ENCODE measurements at regions not wholly inside any gene's neighbourhood (a gene's known extent, or its start where the extent isn't known, plus 50 kb on each side); places are given as distances from the start of the nearest gene placed in this dataset.
"Not testable (repeated sequence)": the region's sequence is repeated elsewhere in the genome, so short reads cannot be mapped to it uniquely, and the experiment has no call there.

- no peak for ATAC-seq
- intact Hi-C loops (cut with DNase I) = no loop called here
- Histone ChIP-seq H3K4me3 (ENCODE audit: low read length) (no peak overlapping the region), H3K4me1 (ENCODE audit: control insufficient read depth, insufficient read depth, low read length) (no peaks in the 10 kb centered on the region), H3K9me3 (ENCODE audit: control insufficient read depth, low read length) (no peaks in the 10 kb centered on the region), H3K27me3 (ENCODE audit: control insufficient read depth, insufficient read depth) (no peaks in the 10 kb centered on the region), H3K27ac (ENCODE audit: low read length) (no peak overlapping the region)
- 72% methylated on average over 2 of the region's 2 CpGs for WGBS
- no peak for DNase-seq
Measured at GRCh38 chr20:12502443-12502842, 506.3 kb upstream of the SPTLC3 start.

GRCh38 chr20:12504779-12505178, 504.0 kb upstream of the SPTLC3 start:
- WGBS = 80% methylated on average over 1 of the region's 1 CpG
- no peak overlapping the region for H3K4me3 ChIP-seq (ENCODE audit: low read length)
- no peaks in the 10 kb centered on the region for H3K27me3 ChIP-seq (ENCODE audit: control insufficient read depth, insufficient read depth)
- H3K4me1 ChIP-seq (ENCODE audit: control insufficient read depth, insufficient read depth, low read length) = no peaks in the 10 kb centered on the region
- H3K9me3 ChIP-seq (ENCODE audit: control insufficient read depth, low read length) = no peaks in the 10 kb centered on the region
- no peak overlapping the region for H3K27ac ChIP-seq (ENCODE audit: low read length)
- intact Hi-C loops (cut with DNase I) = no loop called here
- no peak for ATAC-seq
- no peak for DNase-seq

GRCh38 chr20:12511499-12511898, 497.3 kb upstream of the SPTLC3 start:
- no peaks in the 10 kb centered on the region for H3K27me3 ChIP-seq (ENCODE audit: control insufficient read depth, insufficient read depth)
- no peaks in the 10 kb centered on the region for H3K9me3 ChIP-seq (ENCODE audit: control insufficient read depth, low read length)
- no peak overlapping the region for H3K27ac ChIP-seq (ENCODE audit: low read length)
- intact Hi-C loops (cut with DNase I) = no loop called here
- no peak for DNase-seq
- WGBS = 66% methylated on average over 3 of the region's 3 CpGs
- H3K4me3 ChIP-seq (ENCODE audit: low read length) = no peak overlapping the region
- no peak for ATAC-seq
- H3K4me1 ChIP-seq (ENCODE audit: control insufficient read depth, insufficient read depth, low read length) = no peaks in the 10 kb centered on the region

- ATAC-seq (no peak), DNase-seq (no peak)
- H3K27ac ChIP-seq (ENCODE audit: low read length) = no peak overlapping the region
- no peaks in the 10 kb centered on the region for H3K4me1 ChIP-seq (ENCODE audit: control insufficient read depth, insufficient read depth, low read length)
- H3K9me3 ChIP-seq (ENCODE audit: control insufficient read depth, low read length) = no peaks in the 10 kb centered on the region
- H3K27me3 ChIP-seq (ENCODE audit: control insufficient read depth, insufficient read depth) = no peaks in the 10 kb centered on the region
- WGBS = 65% methylated on average over 1 of the region's 1 CpG
- intact Hi-C loops (cut with DNase I) = no loop called here
- no peak overlapping the region for H3K4me3 ChIP-seq (ENCODE audit: low read length)
Measured at GRCh38 chr20:12512755-12513154, 496.0 kb upstream of the SPTLC3 start.

- Histone ChIP-seq H3K27me3 (ENCODE audit: control insufficient read depth, insufficient read depth) (no peaks in the 10 kb centered on the region), H3K27ac (ENCODE audit: low read length) (no peak overlapping the region), H3K4me3 (ENCODE audit: low read length) (no peak overlapping the region), H3K4me1 (ENCODE audit: control insufficient read depth, insufficient read depth, low read length) (no peaks in the 10 kb centered on the region), H3K9me3 (ENCODE audit: control insufficient read depth, low read length) (no peaks in the 10 kb centered on the region)
- intact Hi-C loops (cut with DNase I) = no loop called here
- no peak for DNase-seq
- ATAC-seq = no peak
- 91% methylated on average over 3 of the region's 3 CpGs for whole genome bisulfite sequencing
Measured at GRCh38 chr20:12528104-12528503, 480.7 kb upstream of the SPTLC3 start.

GRCh38 chr20:12528591-12529041, 480.2 kb upstream of the SPTLC3 start:
- ATAC-seq (no peak), DNase-seq (no peak)
- no peaks in the 10 kb centered on the region for H3K4me1 ChIP-seq (ENCODE audit: control insufficient read depth, insufficient read depth, low read length)
- H3K9me3 ChIP-seq (ENCODE audit: control insufficient read depth, low read length) = no peaks in the 10 kb centered on the region
- 50% methylated on average over 3 of the region's 3 CpGs for WGBS
- intact Hi-C loops (cut with DNase I) = no loop called here
- no peak overlapping the region for H3K4me3 ChIP-seq (ENCODE audit: low read length)
- no peak overlapping the region for H3K27ac ChIP-seq (ENCODE audit: low read length)
- H3K27me3 ChIP-seq (ENCODE audit: control insufficient read depth, insufficient read depth) = no peaks in the 10 kb centered on the region

GRCh38 chr20:12531626-12532025, 477.1 kb upstream of the SPTLC3 start:
- DNase-seq (no peak), ATAC-seq (no peak)
- no peak overlapping the region for H3K27ac ChIP-seq (ENCODE audit: low read length)
- no peaks in the 10 kb centered on the region for H3K9me3 ChIP-seq (ENCODE audit: control insufficient read depth, low read length)
- intact Hi-C loops (cut with DNase I) = no loop called here
- no peak overlapping the region for H3K4me3 ChIP-seq (ENCODE audit: low read length)
- H3K27me3 ChIP-seq (ENCODE audit: control insufficient read depth, insufficient read depth) = no peaks in the 10 kb centered on the region
- H3K4me1 ChIP-seq (ENCODE audit: control insufficient read depth, insufficient read depth, low read length) = no peaks in the 10 kb centered on the region

GRCh38 chr20:12535316-12535715, 473.5 kb upstream of the SPTLC3 start:
- Histone ChIP-seq H3K4me3 (ENCODE audit: low read length) (no peak overlapping the region), H3K4me1 (ENCODE audit: control insufficient read depth, insufficient read depth, low read length) (no peaks in the 10 kb centered on the region), H3K27ac (ENCODE audit: low read length) (no peak overlapping the region), H3K9me3 (ENCODE audit: control insufficient read depth, low read length) (no peaks in the 10 kb centered on the region), H3K27me3 (ENCODE audit: control insufficient read depth, insufficient read depth) (no peaks in the 10 kb centered on the region)
- 24% methylated on average over 1 of the region's 1 CpG for WGBS
- intact Hi-C loops (cut with DNase I) = no loop called here
- DNase-seq = no peak
- no peak for ATAC-seq

GRCh38 chr20:12535770-12536169, 473.0 kb upstream of the SPTLC3 start:
- 89% methylated on average over 2 of the region's 2 CpGs for WGBS
- intact Hi-C loops (cut with DNase I) = no loop called here
- Histone ChIP-seq H3K4me3 (ENCODE audit: low read length) (no peak overlapping the region), H3K9me3 (ENCODE audit: control insufficient read depth, low read length) (no peaks in the 10 kb centered on the region), H3K27ac (ENCODE audit: low read length) (no peak overlapping the region), H3K27me3 (ENCODE audit: control insufficient read depth, insufficient read depth) (no peaks in the 10 kb centered on the region), H3K4me1 (ENCODE audit: control insufficient read depth, insufficient read depth, low read length) (no peaks in the 10 kb centered on the region)
- ATAC-seq = no peak
- no peak for DNase-seq

- H3K4me1 ChIP-seq (ENCODE audit: control insufficient read depth, insufficient read depth, low read length) = no peaks in the 10 kb centered on the region
- DNase-seq (no peak), ATAC-seq (no peak)
- no peaks in the 10 kb centered on the region for H3K9me3 ChIP-seq (ENCODE audit: control insufficient read depth, low read length)
- H3K27ac ChIP-seq (ENCODE audit: low read length) = no peak overlapping the region
- H3K27me3 ChIP-seq (ENCODE audit: control insufficient read depth, insufficient read depth) = no peaks in the 10 kb centered on the region
- 52% methylated on average over 2 of the region's 2 CpGs for whole genome bisulfite sequencing
- no peak overlapping the region for H3K4me3 ChIP-seq (ENCODE audit: low read length)
- intact Hi-C loops (cut with DNase I) = no loop called here
Measured at GRCh38 chr20:12554426-12554825, 454.3 kb upstream of the SPTLC3 start.

- intact Hi-C loops (cut with DNase I) = no loop called here
- WGBS = 94% methylated on average over 1 of the region's 1 CpG
Measured at GRCh38 chr20:12555369-12555768, 453.4 kb upstream of the SPTLC3 start.

GRCh38 chr20:12555849-12556248, 452.9 kb upstream of the SPTLC3 start:
- intact Hi-C loops (cut with DNase I); H3K27ac ChIP-seq (ENCODE audit: low read length); H3K4me1 ChIP-seq (ENCODE audit: control insufficient read depth, insufficient read depth, low read length); DNase-seq; H3K4me3 ChIP-seq (ENCODE audit: low read length); ATAC-seq; H3K9me3 ChIP-seq (ENCODE audit: control insufficient read depth, low read length); H3K27me3 ChIP-seq (ENCODE audit: control insufficient read depth, insufficient read depth): not testable (repeated sequence)
- 91% methylated on average over 11 of the region's 12 CpGs for WGBS

More at GRCh38 chr20:12555369-12555768, 453.4 kb upstream of the SPTLC3 start:
- no peaks in the 10 kb centered on the region for H3K4me1 ChIP-seq (ENCODE audit: control insufficient read depth, insufficient read depth, low read length)
- DNase-seq (no peak), ATAC-seq (no peak)
- H3K4me3 ChIP-seq (ENCODE audit: low read length) = no peak overlapping the region
- no peaks in the 10 kb centered on the region for H3K27me3 ChIP-seq (ENCODE audit: control insufficient read depth, insufficient read depth)
- no peak overlapping the region for H3K27ac ChIP-seq (ENCODE audit: low read length)
- no peaks in the 10 kb centered on the region for H3K9me3 ChIP-seq (ENCODE audit: control insufficient read depth, low read length)

Data from right cardiac atrium (tissue), 5 donors.